Activated naive CD4-positive, alpha-beta T cell treated with anti-CD3 and anti-CD28 coated beads, Interleukin-2, amount 50 U/mL, for 72 hours (primary cell): ENCODE measurements at regions not wholly inside any gene's neighbourhood (a gene's known extent, or its start where the extent isn't known, plus 50 kb on each side); places are given as distances from the start of the nearest gene placed in this dataset.

Experiments
- ATAC-seq, 2 donors: fragments of 150-1000 bp; cut with Tn5 transposase; 2 replicates each; pipeline ENCODE4 v1.10.0; 2021; ENCODE audit warnings: mild to moderate bottlenecking in 2 of 2, moderate library complexity in 2 of 2
- DNase-seq, 2 donors: peaks; one replicate each; pipeline ENCODE4 v3.0.0; 2021 to 2022; ENCODE audit warnings: low spot score in 2 of 2
- H3K27ac Mint-ChIP-seq, 2 donors: one replicate each; pipeline ENCODE4 v1.8.0; 2022; ENCODE audit warnings: mild to moderate bottlenecking in 2 of 2, mixed read lengths in 2 of 2
- H3K36me3 Mint-ChIP-seq, 2 donors: one replicate each; pipeline ENCODE4 v1.8.0; 2022; ENCODE audit warnings: mixed read lengths in 2 of 2
- H3K9me3 Mint-ChIP-seq, 2 donors: one replicate each; pipeline ENCODE4 v1.8.0; 2022; ENCODE audit warnings: mixed read lengths in 2 of 2

GRCh38 chr13:40187841-40188591, 478.4 kb downstream of the FOXO1 start:
- H3K27ac Mint-ChIP-seq = peak overlapping the region; percentile 97 to 98
- peak; percentile 40 to 42 for ATAC-seq
- peaks cover 3 to 9% of the 10 kb centered on the region in 2 donors for H3K9me3 Mint-ChIP-seq
- H3K36me3 Mint-ChIP-seq = peaks cover 4 to 15% of the 10 kb centered on the region in 2 donors
- peak in 1 of 2 donors; percentile 45 for DNase-seq

GRCh38 chr13:40189426-40189825, 477.0 kb downstream of the FOXO1 start:
- peak overlapping the region; percentile 86 to 97 for H3K27ac Mint-ChIP-seq
- peak in 1 of 2 donors; percentile 26 for DNase-seq
- peaks cover 0 to 8% of the 10 kb centered on the region in 2 donors for H3K36me3 Mint-ChIP-seq
- peaks cover 0 to 3% of the 10 kb centered on the region in 2 donors for H3K9me3 Mint-ChIP-seq
- ATAC-seq = peak; percentile 44 to 47

- Mint-ChIP-seq H3K36me3 (peaks cover 0 to 5% of the 10 kb centered on the region in 2 donors), H3K27ac (peak overlapping the region; percentile 86 to 97), H3K9me3 (peaks cover 0 to 2% of the 10 kb centered on the region in 2 donors)
- no peak for DNase-seq
- peak; percentile 2 for ATAC-seq
These were observed 476.4 kb downstream of the FOXO1 start for GRCh38 chr13:40189898-40190630.

- DNase-seq = peak in 1 of 2 donors; percentile 36
- peak; percentile 51 to 56 for ATAC-seq
- Mint-ChIP-seq H3K9me3 (no peaks in the 10 kb centered on the region), H3K27ac (peak overlapping the region; percentile 86 to 97), H3K36me3 (no peaks in the 10 kb centered on the region)
These were observed 475.8 kb downstream of the FOXO1 start for GRCh38 chr13:40190641-40191100.

DNA sequence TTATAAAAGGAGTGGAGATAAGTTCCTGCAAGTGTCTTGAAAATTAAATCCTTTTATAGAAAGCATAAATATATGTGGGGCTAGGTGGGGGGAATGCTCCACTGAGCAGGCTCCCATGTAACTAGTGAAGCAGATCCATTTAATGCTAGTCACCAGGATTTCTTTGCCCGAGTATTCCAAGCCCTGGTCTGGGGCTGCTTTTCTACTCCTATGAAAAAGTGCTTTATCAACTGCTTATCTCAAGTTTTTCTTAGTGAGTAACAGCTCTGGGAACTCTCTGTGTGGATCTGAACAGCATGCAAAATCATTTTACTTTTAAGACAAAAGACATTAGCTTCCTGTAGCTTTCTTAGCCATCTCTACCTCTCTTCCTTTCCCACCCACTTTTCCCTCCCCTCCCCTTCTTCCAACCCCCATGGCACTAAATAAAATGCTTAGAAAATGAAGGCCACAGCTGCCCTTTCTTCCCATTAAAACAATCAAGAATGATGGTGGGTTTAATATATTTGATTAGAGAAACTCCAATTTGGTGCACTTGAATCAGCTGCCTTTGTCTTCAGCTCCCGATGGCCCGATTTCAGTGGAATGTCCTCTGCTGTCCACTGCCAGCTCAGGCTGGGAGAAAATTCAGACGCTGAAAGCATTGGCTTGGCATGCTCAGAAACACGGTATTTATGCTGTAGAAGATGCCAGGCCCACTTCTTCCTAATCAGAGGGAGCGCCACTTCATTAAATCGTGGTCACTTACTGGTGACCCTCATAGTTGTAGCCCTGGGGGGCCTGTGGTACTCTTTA, 475.1 kb downstream of the FOXO1 start:
- H3K27ac Mint-ChIP-seq = peak overlapping the region in 1 of 2 donors; percentile 97
- H3K36me3 Mint-ChIP-seq = no peaks in the 10 kb centered on the region
- H3K9me3 Mint-ChIP-seq = no peaks in the 10 kb centered on the region
- DNase-seq = no peak
- ATAC-seq = no peak

DNA sequence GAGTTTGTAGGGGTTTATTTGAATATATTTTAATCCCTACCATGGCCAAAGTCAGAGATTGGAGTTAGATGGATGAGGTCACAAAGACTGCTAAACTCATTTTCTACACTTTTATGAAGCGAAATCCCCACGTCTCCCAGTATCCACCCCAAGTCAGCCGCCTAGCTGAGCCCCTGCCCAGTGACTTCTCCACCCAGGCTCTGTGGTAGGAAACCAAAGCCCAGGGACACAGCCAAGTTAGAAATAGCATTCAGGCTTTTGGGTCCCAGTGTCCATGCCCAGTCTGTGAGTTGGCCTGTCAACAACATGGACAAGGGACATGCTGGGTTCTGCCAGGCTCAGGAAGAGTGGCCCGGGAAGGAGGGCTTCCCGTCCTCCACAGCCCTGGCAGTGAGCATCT, 474.0 kb downstream of the FOXO1 start:
- ATAC-seq (no peak), DNase-seq (no peak)
- Mint-ChIP-seq H3K27ac (no peak overlapping the region), H3K36me3 (no peaks in the 10 kb centered on the region), H3K9me3 (no peaks in the 10 kb centered on the region)

- no peak for ATAC-seq
- no peaks in the 10 kb centered on the region for H3K36me3 Mint-ChIP-seq
- no peak for DNase-seq
- no peak overlapping the region for H3K27ac Mint-ChIP-seq
- no peaks in the 10 kb centered on the region for H3K9me3 Mint-ChIP-seq
These were observed 473.6 kb downstream of the FOXO1 start for GRCh38 chr13:40192858-40193257.

GRCh38 chr13:40193286-40194223, 472.9 kb downstream of the FOXO1 start:
- H3K27ac Mint-ChIP-seq = peak overlapping the region in 1 of 2 donors; percentile 76

DNA sequence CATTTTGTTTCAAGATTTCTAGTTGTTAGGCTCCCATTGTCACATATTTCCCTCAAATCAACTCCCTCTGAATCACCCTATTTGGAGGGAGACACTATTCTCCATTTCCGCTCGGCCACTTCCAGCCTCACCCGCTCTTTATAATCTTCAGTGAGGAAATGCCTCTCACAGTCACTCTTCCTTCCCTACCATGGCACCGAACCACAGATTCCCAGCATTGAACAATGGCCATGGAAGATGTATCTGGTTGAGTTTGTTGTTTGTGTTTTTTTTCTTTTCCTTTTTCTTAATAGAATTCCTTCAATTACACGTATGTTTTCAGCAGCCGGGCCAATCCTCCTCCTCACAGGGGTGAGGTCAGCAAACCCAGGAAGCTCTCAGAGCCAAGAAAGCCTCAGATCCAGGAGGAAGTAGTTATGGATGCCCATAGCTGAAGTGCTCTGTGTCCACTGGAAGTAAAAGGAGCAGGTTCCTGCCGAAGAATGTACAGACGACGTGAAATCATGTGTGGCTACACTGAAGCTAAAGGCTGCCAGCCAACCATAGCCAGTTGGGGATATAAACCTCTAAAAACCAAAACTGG, 472.1 kb downstream of the FOXO1 start:
- ATAC-seq = no peak
- Mint-ChIP-seq H3K27ac (peak overlapping the region in 1 of 2 donors; percentile 34), H3K36me3 (peaks cover 6 to 12% of the 10 kb centered on the region in 2 donors), H3K9me3 (peaks cover 7 to 12% of the 10 kb centered on the region in 2 donors)
- DNase-seq = no peak

More at GRCh38 chr13:40193286-40194223, 472.9 kb downstream of the FOXO1 start:
- Mint-ChIP-seq H3K9me3 (peaks cover 3 to 5% of the 10 kb centered on the region in 2 donors), H3K36me3 (peaks cover 2 to 5% of the 10 kb centered on the region in 2 donors)
- DNase-seq (no peak), ATAC-seq (no peak)

DNA sequence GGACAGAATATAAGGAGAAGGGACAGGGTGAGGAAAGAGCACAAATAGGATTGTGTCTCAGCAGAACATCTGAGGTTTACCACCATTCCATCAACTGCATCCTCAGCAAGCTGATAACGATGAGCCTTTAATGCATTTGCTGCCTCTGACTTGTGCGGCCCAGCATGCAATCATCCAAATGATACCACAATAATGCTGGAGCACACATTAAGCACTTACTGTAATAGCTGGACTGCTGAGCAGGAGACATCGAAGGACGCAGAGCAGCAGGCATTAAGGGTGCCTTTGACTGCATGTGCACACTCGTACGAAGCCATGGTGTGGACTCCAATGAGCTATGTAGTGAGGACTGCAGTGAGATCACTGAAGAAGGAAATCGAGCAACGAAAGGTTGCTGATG, 469.4 kb downstream of the FOXO1 start:
- Mint-ChIP-seq H3K27ac (no peak overlapping the region), H3K36me3 (peaks cover 6 to 15% of the 10 kb centered on the region in 2 donors), H3K9me3 (peaks cover 8 to 13% of the 10 kb centered on the region in 2 donors)
- DNase-seq (no peak), ATAC-seq (no peak)

GRCh38 chr13:40197936-40198595, 468.4 kb downstream of the FOXO1 start:
- H3K36me3 Mint-ChIP-seq = peaks cover 6 to 16% of the 10 kb centered on the region in 2 donors
- H3K9me3 Mint-ChIP-seq = peaks cover 8 to 13% of the 10 kb centered on the region in 2 donors
- no peak for ATAC-seq
- no peak overlapping the region for H3K27ac Mint-ChIP-seq
- no peak for DNase-seq

- peak overlapping the region in 1 of 2 donors; percentile 41 for H3K27ac Mint-ChIP-seq
- peak; percentile 76 to 96 for ATAC-seq
These were observed 466.0 kb downstream of the FOXO1 start for GRCh38 chr13:40200273-40200978.

DNA sequence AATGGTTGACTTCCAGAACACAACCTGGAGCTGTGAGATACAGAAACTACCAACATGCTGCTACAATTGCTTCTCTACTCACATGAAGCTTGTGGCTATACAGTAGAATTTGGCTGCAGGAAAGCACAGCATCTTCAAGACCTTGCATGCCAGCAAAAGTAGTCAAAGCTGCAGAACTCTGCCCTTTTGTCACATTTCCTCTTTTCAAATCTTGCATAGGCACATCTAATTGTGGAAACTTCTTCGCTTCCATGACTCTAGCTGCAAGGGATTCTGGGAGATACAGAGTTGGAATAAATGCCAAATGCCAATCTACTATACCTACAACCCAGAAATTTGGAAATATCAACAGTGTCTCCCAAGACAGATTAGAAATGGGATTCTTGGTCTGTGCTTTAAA, 462.2 kb downstream of the FOXO1 start:
- ATAC-seq (no peak), DNase-seq (no peak)
- Mint-ChIP-seq H3K9me3 (peaks cover 18 to 34% of the 10 kb centered on the region in 2 donors), H3K36me3 (peaks cover 16 to 56% of the 10 kb centered on the region in 2 donors), H3K27ac (no peak overlapping the region)

More at GRCh38 chr13:40200273-40200978, 466.0 kb downstream of the FOXO1 start:
- DNase-seq = no peak
- peaks cover 12 to 40% of the 10 kb centered on the region in 2 donors for H3K36me3 Mint-ChIP-seq
- H3K9me3 Mint-ChIP-seq = peaks cover 13 to 30% of the 10 kb centered on the region in 2 donors

DNA sequence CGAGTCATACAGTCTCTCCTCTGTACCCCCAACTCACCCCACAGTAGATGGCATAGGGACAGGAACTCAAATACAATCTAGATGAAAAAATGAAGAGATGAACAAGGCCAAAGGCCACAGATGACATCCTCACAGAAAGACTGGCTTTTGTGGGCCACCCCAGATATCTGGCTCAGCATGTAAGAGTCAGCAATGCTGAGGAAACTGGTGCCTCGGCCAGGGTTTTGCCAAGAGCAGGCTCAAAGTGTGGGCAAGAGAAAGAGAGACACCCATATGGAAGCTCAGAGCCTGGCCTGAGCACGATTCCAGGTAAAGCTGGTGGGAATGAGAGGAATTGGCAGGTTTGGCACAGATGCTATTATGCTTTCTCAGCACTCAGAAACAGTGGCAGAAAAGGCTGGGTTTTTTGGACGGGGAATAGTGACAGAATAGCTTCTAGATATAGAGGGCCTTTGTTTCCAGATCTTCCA, 460.6 kb downstream of the FOXO1 start:
- ATAC-seq = peak in 1 of 2 donors; percentile 32
- Mint-ChIP-seq H3K9me3 (peaks cover 16 to 33% of the 10 kb centered on the region in 2 donors), H3K36me3 (peaks cover 16 to 53% of the 10 kb centered on the region in 2 donors), H3K27ac (peak overlapping the region; percentile 95 to 99)
- no peak for DNase-seq
